Parathyroid adenoma (tissue), 2 donors: ENCODE measurements at regions not wholly inside any gene's neighbourhood (a gene's known extent, or its start where the extent isn't known, plus 50 kb on each side); places are given as distances from the start of the nearest gene placed in this dataset.

Experiments
- H2AFZ ChIP-seq: fragments of 300-600 bp; sonication (generic); one replicate; pipeline ENCODE4 v1.7.0; 2017; ENCODE audit warnings: antibody characterized with exemption, mild to moderate bottlenecking
- H3K27ac ChIP-seq: fragments of 300-600 bp; sonication (generic); one replicate; pipeline ENCODE4 v1.7.0; 2017
- H3K27me3 ChIP-seq: fragments of 300-600 bp; sonication (generic); one replicate; pipeline ENCODE4 v1.7.0; 2017; ENCODE audit warnings: low read length; ENCODE audit not compliant: control insufficient read depth, insufficient read depth
- H3K36me3 ChIP-seq: fragments of 300-600 bp; sonication (generic); one replicate; pipeline ENCODE4 v1.7.0; 2017; ENCODE audit warnings: low read length; ENCODE audit not compliant: control insufficient read depth, insufficient read depth
- H3K4me1 ChIP-seq: fragments of 300-600 bp; sonication (generic); one replicate; pipeline ENCODE4 v1.7.0; 2017; ENCODE audit warnings: control low read depth
- H3K4me2 ChIP-seq: fragments of 300-600 bp; sonication (generic); one replicate; pipeline ENCODE4 v1.7.0; 2017; ENCODE audit warnings: low read length
- H3K4me3 ChIP-seq: fragments of 300-600 bp; sonication (generic); one replicate; pipeline ENCODE4 v1.7.0; 2017; ENCODE audit warnings: low read depth, low read length
- H3K79me2 ChIP-seq: fragments of 300-600 bp; sonication (generic); one replicate; pipeline ENCODE4 v1.7.0; 2017; ENCODE audit warnings: control low read depth
- H3K9ac ChIP-seq: fragments of 300-600 bp; sonication (generic); one replicate; pipeline ENCODE4 v1.7.0; 2017; ENCODE audit warnings: mild to moderate bottlenecking
- H3K9me3 ChIP-seq: fragments of 300-600 bp; sonication (generic); one replicate; pipeline ENCODE4 v1.7.0; 2017; ENCODE audit warnings: low read length; ENCODE audit not compliant: control insufficient read depth
- CTCF ChIP-seq: fragments of 300-600 bp; sonication (generic); IDR thresholded peaks from one replicate; pipeline ENCODE4 v1.7.0; 2017; ENCODE audit warnings: antibody characterized with exemption, mild to moderate bottlenecking
- donor health status: primary hyperparathyroidism.

GRCh38 chr2:37865640-37866039, 59.4 kb upstream of the RMDN2 start:
- no peaks in the 10 kb centered on the region for H3K9me3 ChIP-seq
- no peaks in the 10 kb centered on the region for H3K79me2 ChIP-seq
- no peaks in the 10 kb centered on the region for H3K36me3 ChIP-seq
- H3K9ac ChIP-seq, result no peak overlapping the region
- H3K27ac ChIP-seq, result no peak overlapping the region
- TF ChIP-seq CTCF, result no peak
- no peaks in the 10 kb centered on the region for H3K4me1 ChIP-seq
- no peak overlapping the region for H3K4me3 ChIP-seq
- H3K4me2 ChIP-seq, result no peak overlapping the region
- no peak overlapping the region for H2AFZ ChIP-seq
- no peaks in the 10 kb centered on the region for H3K27me3 ChIP-seq

- no peaks in the 10 kb centered on the region for H3K4me1 ChIP-seq
- no peaks in the 10 kb centered on the region for H3K36me3 ChIP-seq
- no peaks in the 10 kb centered on the region for H3K27me3 ChIP-seq
- no peak overlapping the region for H3K4me2 ChIP-seq
- H2AFZ ChIP-seq, result no peak overlapping the region
- no peaks in the 10 kb centered on the region for H3K9me3 ChIP-seq
- H3K4me3 ChIP-seq, result no peak overlapping the region
- no peak overlapping the region for H3K9ac ChIP-seq
- no peak overlapping the region for H3K27ac ChIP-seq
- no peak for TF ChIP-seq CTCF
- no peaks in the 10 kb centered on the region for H3K79me2 ChIP-seq
Measured at GRCh38 chr2:37866171-37866934, 58.7 kb upstream of the RMDN2 start.

- no peak overlapping the region for H3K27ac ChIP-seq
- H2AFZ ChIP-seq, result no peak overlapping the region
- H3K27me3 ChIP-seq, result no peaks in the 10 kb centered on the region
- no peaks in the 10 kb centered on the region for H3K79me2 ChIP-seq
- no peak for TF ChIP-seq CTCF
- H3K9ac ChIP-seq, result no peak overlapping the region
- H3K9me3 ChIP-seq, result no peaks in the 10 kb centered on the region
- H3K4me2 ChIP-seq, result no peak overlapping the region
- no peaks in the 10 kb centered on the region for H3K4me1 ChIP-seq
- H3K4me3 ChIP-seq, result no peak overlapping the region
- no peaks in the 10 kb centered on the region for H3K36me3 ChIP-seq
Measured at GRCh38 chr2:37867166-37867565, 57.9 kb upstream of the RMDN2 start.

GRCh38 chr2:37868866-37869265, 56.2 kb upstream of the RMDN2 start:
- Histone ChIP-seq H3K9ac (no peak overlapping the region), H3K27ac (no peak overlapping the region), H3K4me3 (no peak overlapping the region), H3K4me2 (no peak overlapping the region), H2AFZ (no peak overlapping the region), H3K27me3 (no peaks in the 10 kb centered on the region), H3K4me1 (no peaks in the 10 kb centered on the region), H3K9me3 (no peaks in the 10 kb centered on the region), H3K79me2 (no peaks in the 10 kb centered on the region), H3K36me3 (no peaks in the 10 kb centered on the region)
- no peak for TF ChIP-seq CTCF

GRCh38 chr2:37869304-37869703, 55.8 kb upstream of the RMDN2 start:
- Histone ChIP-seq H3K9me3 (no peaks in the 10 kb centered on the region), H3K4me1 (no peaks in the 10 kb centered on the region), H3K9ac (no peak overlapping the region), H3K36me3 (no peaks in the 10 kb centered on the region), H3K27ac (no peak overlapping the region), H2AFZ (no peak overlapping the region), H3K4me2 (no peak overlapping the region), H3K79me2 (no peaks in the 10 kb centered on the region), H3K27me3 (no peaks in the 10 kb centered on the region), H3K4me3 (no peak overlapping the region)
- TF ChIP-seq CTCF, result no peak
